ENCODE measurements at regions not wholly inside any gene's neighbourhood (a gene's known extent, or its start where the extent isn't known, plus 50 kb on each side); places are given as distances from the start of the nearest gene placed in this dataset.

DNA sequence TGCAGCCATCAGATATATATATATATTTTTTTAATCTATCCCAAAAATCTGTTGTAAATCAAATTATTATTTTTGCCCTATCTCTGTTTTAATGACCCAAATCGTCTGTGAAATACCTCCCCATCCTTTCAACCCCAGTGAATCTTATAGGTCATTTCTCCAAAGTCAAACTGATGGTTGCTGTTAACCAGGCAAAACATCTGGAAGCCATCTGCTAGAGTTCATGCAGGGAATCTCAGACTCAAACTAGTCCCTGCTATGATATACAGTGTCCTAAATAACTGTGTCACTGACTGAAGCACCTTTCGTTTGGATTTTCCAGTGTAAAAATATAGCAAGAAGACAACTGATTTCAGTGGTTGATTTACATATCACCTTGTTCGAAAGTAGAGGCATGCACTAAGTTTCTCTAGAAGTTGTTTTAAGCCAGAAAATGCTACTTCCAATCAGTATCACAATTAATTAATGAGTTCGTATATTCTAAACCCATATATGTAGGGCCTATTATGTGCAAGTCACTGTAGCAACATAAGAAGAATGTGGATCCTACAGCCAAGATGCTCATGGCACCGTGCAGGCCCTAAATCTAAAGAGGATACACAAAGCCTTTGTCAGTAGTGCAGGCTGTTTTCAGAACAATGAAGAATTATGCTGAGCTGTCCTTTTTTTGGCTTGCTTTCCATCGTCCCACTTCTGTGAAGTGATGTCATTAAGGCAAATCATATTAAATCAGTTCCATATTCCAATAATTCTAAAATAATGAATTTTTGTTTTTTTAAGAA, 566.0 kb downstream of the STK39 start:
- TF ChIP-seq, protein P1, sequence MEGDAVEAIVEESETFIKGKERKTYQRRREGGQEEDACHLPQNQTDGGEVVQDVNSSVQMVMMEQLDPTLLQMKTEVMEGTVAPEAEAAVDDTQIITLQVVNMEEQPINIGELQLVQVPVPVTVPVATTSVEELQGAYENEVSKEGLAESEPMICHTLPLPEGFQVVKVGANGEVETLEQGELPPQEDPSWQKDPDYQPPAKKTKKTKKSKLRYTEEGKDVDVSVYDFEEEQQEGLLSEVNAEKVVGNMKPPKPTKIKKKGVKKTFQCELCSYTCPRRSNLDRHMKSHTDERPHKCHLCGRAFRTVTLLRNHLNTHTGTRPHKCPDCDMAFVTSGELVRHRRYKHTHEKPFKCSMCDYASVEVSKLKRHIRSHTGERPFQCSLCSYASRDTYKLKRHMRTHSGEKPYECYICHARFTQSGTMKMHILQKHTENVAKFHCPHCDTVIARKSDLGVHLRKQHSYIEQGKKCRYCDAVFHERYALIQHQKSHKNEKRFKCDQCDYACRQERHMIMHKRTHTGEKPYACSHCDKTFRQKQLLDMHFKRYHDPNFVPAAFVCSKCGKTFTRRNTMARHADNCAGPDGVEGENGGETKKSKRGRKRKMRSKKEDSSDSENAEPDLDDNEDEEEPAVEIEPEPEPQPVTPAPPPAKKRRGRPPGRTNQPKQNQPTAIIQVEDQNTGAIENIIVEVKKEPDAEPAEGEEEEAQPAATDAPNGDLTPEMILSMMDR (IDR thresholded peaks at IDR 0.05): no peak
- Histone ChIP-seq H3K36me3 (no peaks in the 10 kb centered on the region), H3K27ac (no peak overlapping the region), H3K4me1 (no peaks in the 10 kb centered on the region), H3K4me3 (no peak overlapping the region), H3K27me3 (no peaks in the 10 kb centered on the region), H3K9me3 (no peaks in the 10 kb centered on the region)
- no peak for DNase-seq (ENCODE audit: low spot score in 2 of 2)
- intact Hi-C loops (cut with DNase I): no loop called here

DNA sequence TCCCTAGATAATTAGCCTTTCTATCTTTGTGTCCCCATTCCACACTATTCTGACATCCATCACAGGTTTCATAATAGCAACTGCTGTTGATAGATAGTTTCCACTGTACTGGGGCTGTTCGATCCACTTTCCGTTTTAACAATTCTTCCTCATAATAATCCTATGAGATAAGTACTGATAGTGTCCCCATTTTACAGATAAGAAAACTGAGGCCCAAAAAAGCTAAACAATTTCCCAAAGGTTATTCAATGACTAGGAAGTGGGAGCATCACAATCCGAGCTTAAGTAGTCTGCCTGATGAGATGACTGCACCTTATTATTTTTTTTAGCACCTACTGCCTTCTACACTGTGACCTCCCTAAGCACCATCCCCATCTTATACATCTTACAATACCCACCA, 569.2 kb downstream of the STK39 start:
- H3K36me3 ChIP-seq: no peaks in the 10 kb centered on the region
- TF ChIP-seq, protein P1 (IDR thresholded peaks at IDR 0.05): no peak

DNA sequence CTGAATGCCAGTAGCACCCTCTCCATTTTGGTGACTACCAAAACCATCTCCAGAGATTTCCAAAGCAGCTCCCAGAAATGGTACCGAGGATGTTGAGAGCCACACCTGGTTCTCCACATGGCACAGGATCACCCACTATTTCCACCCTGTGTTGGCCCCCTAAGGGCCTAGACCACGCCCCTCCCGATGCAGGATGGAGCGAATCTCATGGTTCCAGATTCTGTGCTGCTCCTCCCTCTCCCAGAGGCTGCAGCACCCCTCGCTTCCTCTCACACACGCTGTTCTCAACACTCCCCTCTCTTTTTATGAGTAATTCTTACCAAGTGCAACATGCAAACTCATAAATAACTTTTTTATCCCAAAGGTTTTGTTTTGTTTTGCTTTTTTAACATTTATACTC, 571.5 kb downstream of the STK39 start:
- intact Hi-C loops (cut with DNase I): no loop called here
- Histone ChIP-seq H3K9me3 (peaks cover 0 to 2% of the 10 kb centered on the region in 2 donors), H3K36me3 (no peaks in the 10 kb centered on the region), H3K4me1 (no peaks in the 10 kb centered on the region), H3K4me3 (no peak overlapping the region), H3K27ac (no peak overlapping the region), H3K27me3 (no peaks in the 10 kb centered on the region)
- TF ChIP-seq, protein P1 (IDR thresholded peaks at IDR 0.05): no peak
- DNase-seq (ENCODE audit: low spot score in 2 of 2): no peak

More for the DNA sequence above, 569.2 kb downstream of the STK39 start:
- intact Hi-C loops (cut with DNase I): no loop called here
- Histone ChIP-seq H3K4me1 (no peaks in the 10 kb centered on the region), H3K27ac (no peak overlapping the region), H3K27me3 (no peaks in the 10 kb centered on the region), H3K4me3 (no peak overlapping the region), H3K9me3 (no peaks in the 10 kb centered on the region)
- no peak for DNase-seq (ENCODE audit: low spot score in 2 of 2)

DNA sequence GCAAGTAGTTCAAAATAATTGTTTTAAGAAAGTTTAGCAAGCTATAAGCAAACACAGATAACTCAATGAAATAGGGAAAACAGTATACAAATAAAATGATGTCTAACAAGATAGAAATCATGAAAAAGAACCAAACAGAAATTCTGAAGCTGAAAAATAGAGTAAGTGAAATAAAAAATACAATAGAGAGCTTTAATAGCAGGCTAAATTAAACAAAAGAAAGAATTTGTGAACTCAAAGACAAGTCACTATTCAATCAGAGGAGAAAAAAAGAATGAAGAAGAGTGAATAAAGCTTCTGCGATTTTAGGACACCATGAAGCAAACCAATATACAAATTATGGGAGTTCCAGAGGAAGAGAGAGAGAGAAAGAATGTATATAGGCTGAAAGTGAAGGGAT, 576.8 kb downstream of the STK39 start:
- intact Hi-C loops (cut with DNase I): no loop called here
- no peak for DNase-seq (ENCODE audit: low spot score in 2 of 2)
- TF ChIP-seq, protein P1 (IDR thresholded peaks at IDR 0.05): no peak

DNA sequence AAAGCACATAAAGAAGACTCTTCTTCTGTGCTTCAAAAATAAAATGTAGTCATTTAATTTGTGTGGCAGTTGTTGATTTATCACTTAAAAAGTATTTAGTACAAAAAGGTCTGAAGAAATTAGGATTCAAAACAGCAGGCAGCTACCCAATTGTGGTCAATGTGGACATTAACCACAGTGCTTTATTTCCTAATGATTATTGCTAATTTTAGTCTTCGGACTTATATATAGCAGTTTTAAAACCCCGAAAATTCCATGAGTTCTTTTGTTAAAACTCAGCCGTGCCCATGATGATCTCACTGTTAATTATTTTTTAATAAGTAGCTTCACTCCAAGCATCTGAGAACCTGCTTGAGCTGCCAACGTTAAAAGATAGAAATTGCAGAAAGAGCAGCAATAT, 594.3 kb downstream of the STK39 start:
- Histone ChIP-seq H3K36me3 (no peaks in the 10 kb centered on the region), H3K4me3 (no peak overlapping the region), H3K4me1 (no peaks in the 10 kb centered on the region), H3K27me3 (no peaks in the 10 kb centered on the region), H3K9me3 (no peaks in the 10 kb centered on the region), H3K27ac (no peak overlapping the region)
- DNase-seq (ENCODE audit: low spot score in 2 of 2): no peak
- TF ChIP-seq, protein P1 (IDR thresholded peaks at IDR 0.05): no peak
- intact Hi-C loops (cut with DNase I): no loop called here

More for the DNA sequence above, 576.8 kb downstream of the STK39 start:
- Histone ChIP-seq H3K27ac (no peak overlapping the region), H3K36me3 (no peaks in the 10 kb centered on the region), H3K4me3 (no peak overlapping the region), H3K9me3 (peaks cover 0 to 22% of the 10 kb centered on the region in 2 donors), H3K27me3 (no peaks in the 10 kb centered on the region), H3K4me1 (no peaks in the 10 kb centered on the region)
